KBM-7 (cell line): ENCODE measurements at regions not wholly inside any gene's neighbourhood (a gene's known extent, or its start where the extent isn't known, plus 50 kb on each side); places are given as distances from the start of the nearest gene placed in this dataset.
"Not testable (repeated sequence)": the region's sequence is repeated elsewhere in the genome, so short reads cannot be mapped to it uniquely, and the experiment has no call there.

Experiments used
- DNase-seq: peaks from one replicate; pipeline ENCODE4 v3.0.0-alpha.2; 2015
- in situ Hi-C: fragments of 300-500 bp; cut with MboI; formaldehyde crosslinking; loops from 2 replicates; pipeline ENCODE4 v1.14.3; 2020; ENCODE audit warnings: low sequenced_read_pairs, low pct_unique_long_range_greater_than_20kb, mixed read lengths

GRCh38 chr13:105894697-105895096 is 640.8 kb downstream of the EFNB2 start:
- no peak for DNase-seq
- in situ Hi-C loops, result no loop called here

- DNase-seq, result no peak
- in situ Hi-C loops, result no loop called here
These were observed 645.0 kb downstream of the EFNB2 start for GRCh38 chr13:105890509-105890908.

- in situ Hi-C loops, result no loop called here
- DNase-seq, result no peak
These were observed 657.3 kb downstream of the EFNB2 start for GRCh38 chr13:105878119-105878700.

GRCh38 chr13:105874814-105875213 is 660.6 kb downstream of the EFNB2 start:
- DNase-seq, result no peak
- in situ Hi-C loops, result no loop called here

- DNase-seq, result no peak
- in situ Hi-C loops, result no loop called here
These were observed 663.7 kb downstream of the EFNB2 start for GRCh38 chr13:105871768-105872167.

GRCh38 chr13:105871326-105871725 is 664.1 kb downstream of the EFNB2 start:
- in situ Hi-C loops, result no loop called here
- DNase-seq, result no peak

GRCh38 chr13:105863300-105863920 is 672.1 kb downstream of the EFNB2 start:
- in situ Hi-C loops, result no loop called here
- DNase-seq, result no peak

- in situ Hi-C loops, result no loop called here
These were observed 687.0 kb downstream of the EFNB2 start for GRCh38 chr13:105848494-105848893.

GRCh38 chr13:105847527-105848291 is 687.8 kb downstream of the EFNB2 start:
- DNase-seq, result no peak
- in situ Hi-C loops, result no loop called here

More at GRCh38 chr13:105848494-105848893, 687.0 kb downstream of the EFNB2 start:
- no peak for DNase-seq

GRCh38 chr13:105846923-105847322 is 688.5 kb downstream of the EFNB2 start:
- in situ Hi-C loops, result no loop called here
- DNase-seq, result no peak

GRCh38 chr13:105841286-105841685 is 694.2 kb downstream of the EFNB2 start:
- in situ Hi-C loops, result no loop called here
- no peak for DNase-seq

GRCh38 chr13:105838231-105838630 is 697.2 kb downstream of the EFNB2 start:
- in situ Hi-C loops, result no loop called here
- no peak for DNase-seq

- in situ Hi-C loops, DNase-seq: not testable (repeated sequence)
These were observed 698.2 kb downstream of the EFNB2 start for GRCh38 chr13:105837295-105837694.

- DNase-seq, result no peak
- in situ Hi-C loops, result no loop called here
These were observed 704.6 kb downstream of the EFNB2 start for GRCh38 chr13:105830821-105831220.

- in situ Hi-C loops, result no loop called here
- DNase-seq, result no peak
These were observed 708.2 kb downstream of the EFNB2 start for GRCh38 chr13:105827111-105827809.

- DNase-seq, result no peak
- in situ Hi-C loops, result no loop called here
These were observed 710.4 kb downstream of the EFNB2 start for GRCh38 chr13:105825071-105825470.

GRCh38 chr13:105821337-105821736 is 714.1 kb downstream of the EFNB2 start:
- no peak for DNase-seq
- in situ Hi-C loops, result no loop called here

- DNase-seq, result no peak
- in situ Hi-C loops, result no loop called here
These were observed 715.0 kb downstream of the EFNB2 start for GRCh38 chr13:105820415-105820814.

- in situ Hi-C loops, result no loop called here
These were observed 718.0 kb downstream of the EFNB2 start for GRCh38 chr13:105817498-105817897.

GRCh38 chr13:105816994-105817393 is 718.5 kb downstream of the EFNB2 start:
- in situ Hi-C loops, result no loop called here
- no peak for DNase-seq

More at GRCh38 chr13:105817498-105817897, 718.0 kb downstream of the EFNB2 start:
- DNase-seq, result no peak
